Peyer's patch (tissue), 4 donors: ENCODE measurements at regions not wholly inside any gene's neighbourhood (a gene's known extent, or its start where the extent isn't known, plus 50 kb on each side); places are given as distances from the start of the nearest gene placed in this dataset.

ENCODE experiments used
- DNase-seq, 3 donors: peaks; one replicate each; pipeline ENCODE4 v3.0.0-alpha.2; 2017 to 2019
- H3K27ac ChIP-seq, 4 donors: fragments of 200-600 bp; sonication (generic); one replicate each; pipeline ENCODE4 v1.5.1; 2016 to 2019
- H3K27me3 ChIP-seq, 2 donors: fragments of 200-600 bp; sonication (generic); one replicate each; pipeline ENCODE4 v1.5.1; 2019
- H3K36me3 ChIP-seq, 3 donors: fragments of 200-600 bp; sonication (generic); one replicate each; pipeline ENCODE4 v1.5.1; 2016 to 2019
- H3K4me1 ChIP-seq, 4 donors: fragments of 200-600 bp; sonication (generic); one replicate each; pipeline ENCODE4 v1.5.1; 2016 to 2019
- H3K4me3 ChIP-seq, 4 donors: fragments of 200-600 bp; sonication (generic); 1 replicate in 3 of 4; 2 replicates in 1 of 4; pipeline ENCODE4 v1.5.1; 2016 to 2019; ENCODE audit warnings: mild to moderate bottlenecking in 1 of 4
- H3K9me3 ChIP-seq, 4 donors: fragments of 200-600 bp; sonication (generic); one replicate each; pipeline ENCODE4 v1.5.1; 2016 to 2019; ENCODE audit warnings: mild to moderate bottlenecking in 1 of 4
- POLR2A ChIP-seq, 2 donors: fragments of 450-650 bp; IDR thresholded peaks; one replicate each; pipeline ENCODE4 v1.5.1; 2017; ENCODE audit warnings: antibody characterized with exemption in 2 of 2, mild to moderate bottlenecking in 2 of 2, moderate library complexity in 2 of 2
- TF ChIP-seq, protein P1 (sequence below), 6 experiments: fragments of 450-650 bp in 4 of 6; fragments of 200-600 bp in 2 of 6; sonication (generic) in 1 of 6; IDR thresholded peaks; one replicate each; pipeline ENCODE4 v1.5.1; 2017 to 2019; ENCODE audit warnings: antibody characterized with exemption in 6 of 6, mild to moderate bottlenecking in 3 of 6, moderate library complexity in 1 of 6

DNA sequence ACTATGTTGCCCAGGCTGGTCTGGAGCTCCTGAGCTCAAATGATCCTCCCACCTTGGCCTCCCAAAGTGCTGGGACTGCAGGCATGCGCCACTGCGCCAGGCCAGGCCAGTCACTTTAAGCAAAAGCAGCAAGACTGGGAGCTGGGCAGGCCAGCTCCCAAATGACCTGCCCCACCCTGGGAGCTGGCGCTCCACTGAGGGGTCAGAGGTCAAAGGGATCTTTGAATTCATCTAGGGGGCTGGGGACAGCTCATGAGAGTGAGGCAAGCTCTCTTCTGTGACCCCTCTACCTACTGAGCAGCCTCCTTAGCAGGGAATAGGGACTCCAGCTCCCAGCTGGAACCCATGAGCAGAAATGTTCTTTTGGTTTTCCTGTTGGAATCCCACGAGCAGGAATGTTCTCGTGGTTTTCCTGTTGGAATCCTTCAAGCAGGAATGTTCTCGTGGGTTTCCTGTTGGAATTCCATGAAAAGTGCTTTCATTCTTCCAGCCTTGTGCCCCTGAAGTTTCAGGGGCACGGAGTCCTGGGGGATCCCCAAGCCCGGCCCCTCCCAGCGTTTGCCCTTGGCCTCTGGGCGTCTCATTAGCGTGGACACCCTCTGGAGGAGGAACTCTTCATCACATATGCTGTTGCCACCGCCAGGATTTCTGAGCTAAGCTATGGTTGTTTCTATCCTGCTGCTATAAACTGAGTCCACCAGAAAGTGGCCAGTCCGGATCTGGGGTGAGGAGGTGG lies 162.0 kb upstream of the HAAO start:
- Histone ChIP-seq H3K9me3 (no peaks in the 10 kb centered on the region), H3K36me3 (no peaks in the 10 kb centered on the region), H3K4me3 (no peak overlapping the region), H3K4me1 (peaks cover 0 to 14% (median 4%) of the 10 kb centered on the region in 4 donors), H3K27ac (peak overlapping the region in 3 of 4 donors; percentile 8 to 25 (median 10)), H3K27me3 (no peaks in the 10 kb centered on the region)
- DNase-seq, result no peak
- no peak for TF ChIP-seq POLR2A (IDR thresholded peaks at IDR 0.05)
- TF ChIP-seq, protein P1, sequence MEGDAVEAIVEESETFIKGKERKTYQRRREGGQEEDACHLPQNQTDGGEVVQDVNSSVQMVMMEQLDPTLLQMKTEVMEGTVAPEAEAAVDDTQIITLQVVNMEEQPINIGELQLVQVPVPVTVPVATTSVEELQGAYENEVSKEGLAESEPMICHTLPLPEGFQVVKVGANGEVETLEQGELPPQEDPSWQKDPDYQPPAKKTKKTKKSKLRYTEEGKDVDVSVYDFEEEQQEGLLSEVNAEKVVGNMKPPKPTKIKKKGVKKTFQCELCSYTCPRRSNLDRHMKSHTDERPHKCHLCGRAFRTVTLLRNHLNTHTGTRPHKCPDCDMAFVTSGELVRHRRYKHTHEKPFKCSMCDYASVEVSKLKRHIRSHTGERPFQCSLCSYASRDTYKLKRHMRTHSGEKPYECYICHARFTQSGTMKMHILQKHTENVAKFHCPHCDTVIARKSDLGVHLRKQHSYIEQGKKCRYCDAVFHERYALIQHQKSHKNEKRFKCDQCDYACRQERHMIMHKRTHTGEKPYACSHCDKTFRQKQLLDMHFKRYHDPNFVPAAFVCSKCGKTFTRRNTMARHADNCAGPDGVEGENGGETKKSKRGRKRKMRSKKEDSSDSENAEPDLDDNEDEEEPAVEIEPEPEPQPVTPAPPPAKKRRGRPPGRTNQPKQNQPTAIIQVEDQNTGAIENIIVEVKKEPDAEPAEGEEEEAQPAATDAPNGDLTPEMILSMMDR (IDR thresholded peaks at IDR 0.05), result no peak

DNA sequence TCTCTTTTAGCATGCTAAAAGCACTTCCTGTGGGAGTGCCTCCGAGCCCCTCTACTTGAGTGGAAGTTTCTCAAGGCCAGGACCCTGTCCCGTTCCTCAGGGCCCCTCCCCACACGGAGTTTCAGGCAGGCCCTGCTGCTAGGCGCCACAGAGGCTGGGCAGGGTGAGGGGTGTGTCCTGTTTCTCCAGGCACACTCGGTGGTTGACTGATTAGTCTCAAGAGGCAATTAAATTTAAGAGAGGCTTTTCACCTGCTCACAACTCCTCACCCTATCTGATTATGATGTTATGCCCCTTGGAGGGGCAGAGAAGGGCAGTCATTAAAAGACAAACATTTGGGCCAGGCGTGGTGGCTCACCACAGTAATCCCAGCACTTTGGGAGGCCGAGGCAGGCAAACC lies 160.8 kb upstream of the HAAO start:
- H3K27ac ChIP-seq, result no peak overlapping the region

DNA sequence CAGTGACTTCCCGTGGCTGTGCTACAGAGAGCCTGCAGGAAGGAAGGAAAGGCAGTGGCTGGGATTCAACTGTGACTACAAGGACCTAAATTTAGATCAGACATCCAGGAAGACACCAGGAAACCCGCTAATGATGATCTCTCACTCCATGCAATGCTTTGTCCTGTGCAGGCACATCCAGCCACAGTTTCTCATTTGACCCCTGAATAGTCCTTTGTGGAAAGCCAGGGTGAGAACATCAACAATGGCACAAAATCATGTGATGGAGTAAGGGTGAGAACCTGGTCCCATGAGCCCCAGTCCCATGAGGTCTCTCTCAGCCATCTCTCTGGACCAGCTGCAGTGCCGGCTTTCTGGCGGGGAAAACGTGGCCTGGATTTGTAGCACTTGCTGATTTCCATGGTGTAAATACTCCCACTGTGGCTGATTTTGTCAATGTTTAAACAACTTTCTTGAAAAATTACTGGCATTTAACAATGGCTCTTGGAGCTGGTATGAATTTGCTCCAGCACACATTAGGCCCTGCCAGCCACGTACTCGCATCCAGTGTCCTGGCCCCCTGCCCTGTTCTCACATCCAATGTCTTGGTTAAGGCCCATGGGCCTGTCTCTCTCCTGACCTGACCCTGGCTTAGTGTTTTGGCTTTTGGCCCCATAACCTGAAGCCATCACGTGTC lies 159.0 kb upstream of the HAAO start:
- H3K4me3 ChIP-seq, result no peak overlapping the region
- no peak for DNase-seq
- TF ChIP-seq, protein P1 (IDR thresholded peaks at IDR 0.05), result no peak
- TF ChIP-seq POLR2A (IDR thresholded peaks at IDR 0.05), result no peak
- no peaks in the 10 kb centered on the region for H3K9me3 ChIP-seq
- no peaks in the 10 kb centered on the region for H3K36me3 ChIP-seq
- no peaks in the 10 kb centered on the region for H3K27me3 ChIP-seq
- peak overlapping the region in 3 of 4 donors; percentile 6 to 58 (median 18) for H3K27ac ChIP-seq
- H3K4me1 ChIP-seq, result peaks cover 0 to 12% (median 6%) of the 10 kb centered on the region in 4 donors

More for the DNA sequence above, 160.8 kb upstream of the HAAO start:
- Histone ChIP-seq H3K36me3 (no peaks in the 10 kb centered on the region), H3K27me3 (no peaks in the 10 kb centered on the region), H3K4me3 (no peak overlapping the region), H3K4me1 (peaks cover 0 to 8% (median 6%) of the 10 kb centered on the region in 4 donors), H3K9me3 (no peaks in the 10 kb centered on the region)
- no peak for TF ChIP-seq POLR2A (IDR thresholded peaks at IDR 0.05)
- TF ChIP-seq, protein P1 (IDR thresholded peaks at IDR 0.05), result no peak
- DNase-seq, result no peak

DNA sequence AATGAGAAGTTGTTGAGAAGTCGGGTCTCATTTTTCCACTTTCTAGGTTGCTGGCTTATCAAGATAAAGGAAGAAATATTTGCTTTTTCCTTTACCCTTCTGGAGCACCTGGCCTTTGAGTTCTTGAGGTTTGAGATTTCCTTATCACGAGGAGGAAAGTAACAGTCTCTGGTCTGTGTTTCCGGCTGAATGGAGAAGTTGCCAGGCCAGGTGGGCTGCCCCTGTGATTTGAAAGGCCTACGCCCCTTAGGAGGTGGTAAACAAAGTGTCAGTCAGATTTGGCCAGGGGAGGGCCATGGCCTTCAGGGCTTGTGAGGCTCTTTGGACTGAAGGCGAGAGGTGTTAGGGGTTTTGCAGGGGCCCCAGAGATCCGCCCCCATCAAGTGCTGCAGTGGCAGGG lies 156.7 kb upstream of the HAAO start:
- Histone ChIP-seq H3K4me3 (no peak overlapping the region), H3K4me1 (peaks cover 0 to 9% (median 6%) of the 10 kb centered on the region in 4 donors), H3K36me3 (no peaks in the 10 kb centered on the region), H3K27ac (peak overlapping the region in 2 of 4 donors; percentile 68 to 72), H3K27me3 (no peaks in the 10 kb centered on the region), H3K9me3 (no peaks in the 10 kb centered on the region)
- TF ChIP-seq, protein P1 (IDR thresholded peaks at IDR 0.05), result no peak
- no peak for TF ChIP-seq POLR2A (IDR thresholded peaks at IDR 0.05)
- peak in 2 of 3 donors; percentile 84 to 87 for DNase-seq

DNA sequence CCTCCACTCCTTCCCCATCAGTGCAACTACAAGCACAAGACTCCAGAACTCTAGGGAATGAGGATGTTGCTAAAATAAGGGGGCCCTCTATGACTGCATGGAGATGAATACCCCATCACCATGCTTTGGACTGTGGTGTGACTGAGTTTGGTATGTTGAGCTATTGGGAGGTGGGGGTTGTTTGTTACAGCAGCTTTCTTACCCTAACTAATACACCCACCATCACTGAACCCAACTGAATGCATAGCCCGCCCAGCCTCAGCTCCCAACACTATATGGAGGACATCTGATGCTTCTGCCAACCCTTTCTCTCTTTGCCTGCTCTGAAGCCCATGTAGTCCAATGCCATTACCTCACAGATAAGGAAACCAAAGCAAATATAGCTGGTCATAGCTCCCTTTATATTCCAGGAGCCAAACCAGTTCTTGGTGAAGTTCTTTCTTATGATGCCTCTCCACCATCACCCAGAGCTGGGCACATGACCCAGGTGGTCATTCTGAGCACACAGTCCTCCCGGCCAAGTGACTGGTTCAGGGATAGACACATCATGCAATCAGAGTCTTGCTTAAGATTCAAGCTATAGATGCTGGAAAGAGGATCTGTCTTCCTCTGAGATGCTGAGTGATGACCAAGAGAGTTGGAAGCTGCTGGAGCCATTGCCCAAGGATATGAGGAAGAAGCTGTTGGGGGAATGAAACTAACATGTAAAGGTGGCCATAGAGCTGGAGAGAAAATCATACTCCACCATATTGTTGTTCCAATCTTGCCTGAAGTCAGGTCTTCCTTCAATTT lies 155.6 kb upstream of the HAAO start:
- H3K9me3 ChIP-seq, result no peaks in the 10 kb centered on the region
- H3K4me1 ChIP-seq, result peaks cover 0 to 8% (median 4%) of the 10 kb centered on the region in 4 donors
- no peak overlapping the region for H3K4me3 ChIP-seq
- no peaks in the 10 kb centered on the region for H3K27me3 ChIP-seq
- TF ChIP-seq, protein P1 (IDR thresholded peaks at IDR 0.05), result no peak
- no peak for TF ChIP-seq POLR2A (IDR thresholded peaks at IDR 0.05)
- no peaks in the 10 kb centered on the region for H3K36me3 ChIP-seq
- peak overlapping the region in 1 of 4 donors; percentile 72 for H3K27ac ChIP-seq
- no peak for DNase-seq
